GM19395 (cell line): ENCODE measurements at regions not wholly inside any gene's neighbourhood (a gene's known extent, or its start where the extent isn't known, plus 50 kb on each side); places are given as distances from the start of the nearest gene placed in this dataset.
"Not testable (repeated sequence)": the region's sequence is repeated elsewhere in the genome, so short reads cannot be mapped to it uniquely, and the experiment has no call there.

Experiments
- ATAC-seq: cut with Tn5 transposase; IDR thresholded peaks from one replicate; pipeline ENCODE4 v1.9.1; 2021; ENCODE audit warnings: mild to moderate bottlenecking, moderate library complexity; ENCODE audit not compliant: unreplicated experiment

- no peak for ATAC-seq
These were observed 51.9 kb upstream of the SPDL1 start for GRCh38 chr5:169531631-169532030.

GRCh38 chr5:169527863-169528262 lies 55.7 kb upstream of the SPDL1 start:
- no peak for ATAC-seq

DNA sequence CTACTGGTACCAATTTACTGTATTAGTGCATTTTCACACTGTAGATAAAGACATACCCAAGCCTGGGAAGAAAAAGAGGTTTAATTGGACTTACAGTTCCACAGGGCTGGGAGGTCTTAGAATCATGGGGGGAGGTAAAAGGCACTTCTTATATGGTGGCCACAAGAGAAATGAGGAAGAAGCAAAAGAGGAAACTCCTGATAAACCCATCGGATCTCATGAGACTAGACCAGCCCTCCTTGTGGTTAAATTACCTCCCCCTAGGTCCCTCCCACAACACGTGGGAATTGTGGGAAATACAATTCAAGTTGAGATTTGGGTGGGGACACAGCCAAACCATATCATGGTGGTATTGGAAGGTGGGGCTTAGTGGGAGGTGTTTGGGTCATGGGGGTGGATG lies 56.5 kb upstream of the SPDL1 start:
- no peak for ATAC-seq

DNA sequence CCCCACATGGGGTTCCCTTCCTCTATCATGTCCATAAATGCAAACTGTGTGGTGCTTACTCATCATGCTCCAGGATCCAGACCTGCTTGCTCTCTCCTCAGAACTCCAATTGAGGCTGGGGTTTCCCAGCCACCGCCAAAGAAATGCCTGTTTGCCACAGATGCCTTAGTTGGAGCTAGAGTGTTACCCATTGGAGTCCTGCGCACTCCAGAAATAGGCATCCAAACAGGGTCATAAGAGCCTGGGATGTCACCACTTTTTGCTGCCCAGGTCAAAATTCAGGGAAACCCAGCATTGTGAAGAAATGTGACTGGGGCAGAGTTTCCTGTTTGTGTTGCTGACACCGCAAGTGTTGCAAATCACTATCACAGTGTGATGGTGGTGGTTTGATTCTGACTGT lies 60.7 kb upstream of the SPDL1 start:
- no peak for ATAC-seq

- no peak for ATAC-seq
These were observed 62.1 kb upstream of the SPDL1 start for GRCh38 chr5:169521366-169521983.

DNA sequence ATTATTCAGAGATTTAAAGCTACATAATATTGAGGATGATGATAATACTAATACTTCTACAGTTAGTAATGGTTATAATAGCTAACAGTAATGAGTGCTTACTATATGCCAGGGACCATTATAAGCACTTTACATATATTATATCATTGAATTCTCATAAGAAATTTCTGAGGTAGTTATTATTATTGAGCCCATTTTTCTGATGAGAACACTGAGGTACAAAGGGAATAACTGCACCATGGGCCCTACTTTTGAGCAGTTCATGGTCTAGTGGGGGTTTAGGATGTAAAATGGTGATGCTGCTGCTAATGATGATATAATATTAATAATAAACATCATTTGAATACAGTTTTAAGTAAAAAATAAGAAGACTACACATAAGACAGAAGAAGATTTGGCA lies 64.2 kb upstream of the SPDL1 start:
- no peak for ATAC-seq

DNA sequence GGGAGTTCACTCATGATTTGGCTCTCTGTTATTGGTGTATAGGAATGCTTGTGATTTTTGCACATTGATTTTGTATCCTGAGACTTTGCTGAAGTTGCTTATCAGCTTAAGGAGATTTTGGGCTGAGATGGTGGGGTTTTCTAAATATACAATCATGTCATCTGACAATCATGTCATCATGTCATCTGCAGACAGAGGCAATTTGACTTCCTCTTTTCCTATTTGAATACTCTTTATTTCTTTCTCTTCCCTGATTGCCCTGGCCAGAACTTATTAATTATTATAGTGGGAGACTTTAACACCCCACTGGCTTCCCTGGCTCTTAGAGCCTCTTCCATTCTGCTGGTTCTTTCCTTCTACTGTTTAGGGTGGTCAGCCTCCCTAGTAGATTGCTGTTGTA lies 64.8 kb upstream of the SPDL1 start:
- not testable (repeated sequence) for ATAC-seq

GRCh38 chr5:169512385-169512784 lies 71.2 kb upstream of the SPDL1 start:
- no peak for ATAC-seq

DNA sequence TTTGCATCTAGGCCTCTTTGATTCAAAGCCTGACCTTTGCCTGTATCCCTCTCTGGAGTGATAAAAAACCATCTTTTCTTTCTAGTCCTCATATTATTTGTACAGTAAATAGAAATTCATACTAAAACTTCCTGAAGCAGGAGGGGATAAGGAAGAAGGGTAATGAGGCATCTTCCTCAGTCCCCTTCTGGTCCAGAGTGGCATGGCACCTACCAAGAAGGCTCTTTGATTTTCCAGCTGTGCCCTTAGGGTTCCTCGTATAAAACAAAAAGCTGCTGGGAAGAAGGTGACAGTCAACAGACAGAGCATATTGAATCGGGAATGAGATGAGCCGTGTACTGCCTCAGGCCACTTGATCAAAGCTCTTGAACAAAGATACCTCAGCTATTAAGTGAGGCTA lies 71.9 kb upstream of the SPDL1 start:
- no peak for ATAC-seq

DNA sequence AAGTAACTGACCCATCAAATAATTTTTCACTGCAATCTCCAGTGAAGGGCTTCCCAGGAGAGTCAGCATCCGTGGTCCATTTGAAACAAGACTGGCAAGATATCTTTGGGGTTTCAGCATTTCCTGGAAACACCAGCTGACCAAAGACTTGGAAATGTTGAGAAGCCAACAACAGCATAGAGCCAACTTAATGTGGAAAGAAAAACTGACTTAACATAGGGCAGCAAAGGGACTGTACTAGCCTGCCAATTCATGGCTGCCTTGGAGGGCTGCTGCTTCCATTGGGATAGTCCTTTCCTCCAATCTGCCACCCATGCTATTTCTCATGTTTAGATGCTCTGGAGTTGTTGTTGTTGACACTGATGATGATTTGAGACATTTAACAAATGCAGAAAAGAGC lies 76.5 kb upstream of the SPDL1 start:
- ATAC-seq: no peak

- ATAC-seq: no peak
These were observed 79.7 kb upstream of the SPDL1 start for GRCh38 chr5:169503886-169504285.

GRCh38 chr5:169499990-169500505 lies 83.5 kb upstream of the SPDL1 start:
- ATAC-seq: no peak

- ATAC-seq: no peak
These were observed 86.7 kb upstream of the SPDL1 start for GRCh38 chr5:169496878-169497277.

DNA sequence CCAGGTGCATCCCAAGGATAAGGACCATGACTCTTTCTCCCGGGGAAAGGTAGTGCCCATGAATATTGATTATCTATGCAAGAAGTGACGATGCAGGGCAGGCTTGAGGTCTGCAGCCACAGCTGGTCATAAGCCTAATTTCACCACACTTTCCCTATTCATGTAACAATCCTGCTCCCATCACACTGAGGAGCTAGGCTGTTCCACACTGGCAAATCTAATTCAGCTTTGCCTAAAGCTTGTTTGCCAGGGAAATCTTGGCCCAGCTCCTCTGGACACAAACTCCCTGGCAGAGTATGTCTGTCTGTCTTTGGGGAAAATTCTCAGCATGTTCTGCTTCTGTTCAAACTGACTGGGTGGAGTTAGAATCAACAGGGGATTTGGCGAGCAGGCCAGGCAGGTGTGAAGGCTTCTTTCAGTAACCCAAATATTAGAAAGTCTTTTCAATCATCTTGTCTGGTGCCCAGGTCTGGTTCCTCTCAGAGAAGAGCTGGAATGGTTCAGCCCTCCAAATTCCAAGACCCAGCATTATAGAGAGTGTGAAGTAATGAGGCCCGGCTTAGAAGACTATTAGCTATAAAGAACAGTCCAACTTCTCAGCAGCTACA lies 88.5 kb upstream of the SPDL1 start:
- ATAC-seq: no peak

DNA sequence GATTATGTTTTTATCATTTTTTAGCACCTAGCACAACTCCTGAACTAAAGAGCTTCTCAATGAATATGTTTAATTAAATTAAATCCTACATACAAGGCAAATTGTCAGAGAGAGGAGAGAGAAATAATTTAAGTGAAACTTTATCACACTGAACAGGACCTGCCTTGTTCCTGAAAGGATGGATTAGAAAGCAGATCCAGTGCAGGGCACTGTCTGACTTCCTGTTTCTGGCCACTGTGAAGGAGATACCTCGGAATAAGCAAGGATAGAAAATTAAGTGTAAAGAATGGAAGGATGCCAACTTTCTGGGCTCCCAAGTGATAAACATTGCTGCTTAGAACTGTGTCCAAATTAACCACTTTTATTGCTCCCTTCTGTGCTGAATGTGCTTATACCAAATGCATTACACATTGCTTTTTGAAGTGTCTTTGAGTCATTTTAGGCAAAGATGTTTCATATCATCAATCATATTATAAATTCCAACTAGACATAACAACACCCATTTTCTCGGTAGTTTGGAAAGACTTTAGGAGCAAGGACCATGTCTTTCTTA lies 89.1 kb upstream of the SPDL1 start:
- ATAC-seq: no peak

DNA sequence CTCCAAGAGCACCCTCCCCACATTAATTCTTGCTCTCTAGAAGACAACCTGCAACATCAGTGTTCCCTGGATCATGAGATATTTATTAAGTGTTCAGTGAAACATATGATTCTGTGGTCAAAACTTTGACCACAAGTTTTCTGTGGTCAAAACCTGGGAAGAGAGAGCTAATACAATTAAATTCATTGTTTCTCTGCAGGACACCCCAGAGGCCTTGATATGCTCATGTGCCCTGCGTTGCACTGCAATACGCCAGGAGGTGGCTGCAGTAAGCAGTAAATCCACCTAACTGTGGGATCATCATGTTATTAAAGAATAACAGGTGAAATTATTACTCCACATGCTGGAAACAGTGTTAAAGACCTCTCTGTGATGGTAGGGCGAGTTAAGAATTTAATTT lies 109.3 kb upstream of the SPDL1 start:
- ATAC-seq: no peak

DNA sequence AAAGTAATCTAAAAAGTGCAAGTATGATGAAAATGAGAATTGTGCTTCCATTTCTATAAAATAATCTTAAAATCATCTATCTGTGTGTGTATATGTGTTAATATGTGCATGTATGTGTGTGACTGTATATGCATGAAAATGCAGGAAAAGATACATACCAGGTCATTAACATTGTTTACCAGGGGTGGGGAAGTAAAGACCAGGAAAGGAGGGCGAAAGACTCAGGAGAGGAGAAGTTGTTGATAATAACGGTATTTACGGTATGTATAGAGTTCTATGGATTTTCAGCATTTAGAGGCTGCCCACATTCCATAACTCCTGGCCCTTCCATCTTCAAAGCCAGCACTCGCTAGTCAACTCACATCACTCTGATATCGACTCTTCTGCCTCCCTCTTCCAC lies 111.0 kb upstream of the SPDL1 start:
- no peak for ATAC-seq

GRCh38 chr5:169471021-169471420 lies 112.6 kb upstream of the SPDL1 start:
- ATAC-seq: no peak

- no peak for ATAC-seq
These were observed 116.4 kb upstream of the SPDL1 start for GRCh38 chr5:169467041-169467771.

DNA sequence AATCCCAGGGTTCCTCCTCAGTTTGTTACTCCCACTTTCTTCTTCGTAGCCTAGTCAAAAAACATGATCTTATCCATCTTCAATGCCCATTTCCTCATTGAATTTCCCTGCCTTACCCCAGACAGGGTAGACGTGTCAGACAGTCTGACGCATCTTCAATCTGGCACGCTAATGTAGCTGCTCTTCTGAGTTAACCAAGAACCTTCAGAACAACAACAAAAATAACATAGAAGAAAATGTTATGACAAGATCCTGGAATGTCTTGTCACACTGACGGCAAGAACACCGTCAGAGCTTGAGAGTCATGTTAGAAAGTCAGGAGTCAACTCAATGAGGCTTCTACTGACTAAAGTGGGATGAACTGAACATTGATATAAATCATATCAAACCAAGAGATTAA lies 122.7 kb upstream of the SPDL1 start:
- ATAC-seq: no peak

DNA sequence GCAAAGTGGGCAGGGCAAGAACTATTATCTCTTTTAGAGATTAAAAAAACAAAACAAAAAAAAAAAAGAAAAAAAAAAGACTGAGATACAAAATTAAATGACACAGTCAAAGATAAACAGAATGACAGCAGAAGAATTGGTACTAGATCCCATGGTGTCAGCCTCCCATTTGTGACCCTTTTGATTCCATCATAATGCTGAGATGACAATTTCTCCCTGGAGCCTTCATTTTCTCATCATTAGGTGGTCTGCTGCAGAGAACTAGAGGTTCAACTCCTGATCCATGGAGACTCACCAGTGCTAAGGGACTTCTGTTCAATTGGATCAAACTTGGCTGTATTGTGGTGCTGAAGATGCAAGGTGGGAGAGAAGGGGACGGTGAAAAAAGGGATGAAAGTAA lies 123.5 kb upstream of the SPDL1 start:
- no peak for ATAC-seq

DNA sequence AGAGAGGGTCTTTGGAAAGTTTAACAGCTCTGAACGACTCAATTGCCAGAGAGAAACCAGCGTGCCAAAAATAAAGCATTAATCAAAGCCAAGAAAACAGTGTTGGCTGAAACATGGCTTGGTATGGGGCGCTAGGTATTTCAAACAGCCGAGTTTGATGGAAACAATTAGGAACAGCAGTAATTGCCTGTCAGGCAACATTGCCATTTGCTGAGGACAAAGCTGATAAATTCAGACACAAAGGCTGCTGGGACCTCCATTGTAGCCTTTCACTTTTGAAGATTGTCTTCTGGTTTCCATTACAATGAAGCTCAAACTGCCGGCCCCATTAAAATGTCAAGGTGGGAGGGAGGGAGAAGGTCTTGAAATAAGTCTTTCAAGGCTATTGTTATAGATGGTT lies 125.4 kb upstream of the SPDL1 start:
- no peak for ATAC-seq
